ENCODE measurements at regions not wholly inside any gene's neighbourhood (a gene's known extent, or its start where the extent isn't known, plus 50 kb on each side); places are given as distances from the start of the nearest gene placed in this dataset.

DNA sequence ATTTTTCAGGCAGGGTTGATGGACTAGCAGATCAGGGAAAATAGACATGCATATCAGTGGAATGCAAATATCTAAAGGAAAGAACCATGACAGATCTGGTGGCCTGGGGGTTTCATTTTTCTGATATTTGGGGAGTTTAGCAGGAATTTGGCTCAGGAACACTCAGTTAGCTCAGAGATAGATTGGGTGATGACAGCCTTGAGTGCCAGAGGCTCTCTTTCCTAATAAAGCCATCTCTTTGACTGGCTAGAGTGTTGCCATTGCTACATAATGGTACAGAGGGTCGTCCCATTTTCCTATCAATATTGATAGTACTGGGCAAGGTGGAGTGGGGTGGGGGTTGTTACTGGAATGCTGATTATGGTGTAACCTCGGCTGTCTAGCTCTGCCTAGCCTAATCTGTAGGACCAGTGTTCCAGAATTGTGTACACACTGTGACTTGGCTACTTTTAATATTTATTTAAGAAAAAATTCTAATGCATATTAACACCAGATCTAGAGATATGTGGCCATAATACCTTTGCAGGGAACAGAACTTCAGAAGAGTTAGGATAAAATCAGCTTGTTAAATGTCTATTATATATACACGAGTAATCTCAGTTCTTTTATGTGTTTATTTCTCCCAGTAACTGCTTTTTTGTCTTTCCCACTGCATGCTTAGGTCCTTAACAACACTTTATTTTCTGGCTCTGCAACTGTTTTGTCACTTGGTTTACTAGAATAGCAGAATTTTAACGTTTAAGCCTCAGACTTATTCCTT lies 145.0 kb upstream of the SPOCK3 start:
- TF ChIP-seq POLR2A (IDR thresholded peaks at IDR 0.05): no peak
- TF ChIP-seq, protein P1, sequence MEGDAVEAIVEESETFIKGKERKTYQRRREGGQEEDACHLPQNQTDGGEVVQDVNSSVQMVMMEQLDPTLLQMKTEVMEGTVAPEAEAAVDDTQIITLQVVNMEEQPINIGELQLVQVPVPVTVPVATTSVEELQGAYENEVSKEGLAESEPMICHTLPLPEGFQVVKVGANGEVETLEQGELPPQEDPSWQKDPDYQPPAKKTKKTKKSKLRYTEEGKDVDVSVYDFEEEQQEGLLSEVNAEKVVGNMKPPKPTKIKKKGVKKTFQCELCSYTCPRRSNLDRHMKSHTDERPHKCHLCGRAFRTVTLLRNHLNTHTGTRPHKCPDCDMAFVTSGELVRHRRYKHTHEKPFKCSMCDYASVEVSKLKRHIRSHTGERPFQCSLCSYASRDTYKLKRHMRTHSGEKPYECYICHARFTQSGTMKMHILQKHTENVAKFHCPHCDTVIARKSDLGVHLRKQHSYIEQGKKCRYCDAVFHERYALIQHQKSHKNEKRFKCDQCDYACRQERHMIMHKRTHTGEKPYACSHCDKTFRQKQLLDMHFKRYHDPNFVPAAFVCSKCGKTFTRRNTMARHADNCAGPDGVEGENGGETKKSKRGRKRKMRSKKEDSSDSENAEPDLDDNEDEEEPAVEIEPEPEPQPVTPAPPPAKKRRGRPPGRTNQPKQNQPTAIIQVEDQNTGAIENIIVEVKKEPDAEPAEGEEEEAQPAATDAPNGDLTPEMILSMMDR (IDR thresholded peaks at IDR 0.05): no peak

All from Peyer's patch (tissue), 4 donors.